ENCODE measurements at regions not wholly inside any gene's neighbourhood (a gene's known extent, or its start where the extent isn't known, plus 50 kb on each side); places are given as distances from the start of the nearest gene placed in this dataset.
"Not testable (repeated sequence)": the region's sequence is repeated elsewhere in the genome, so short reads cannot be mapped to it uniquely, and the experiment has no call there.

GRCh38 chr14:27668531-27668930 is 1070.7 kb upstream of the NOVA1 start:
- ATAC-seq (ENCODE audit: insufficient number of reproducible peaks, low FRiP score, low read depth) = no peak
- no peak overlapping the region for H3K4me3 ChIP-seq
- H3K36me3 ChIP-seq = no peaks in the 10 kb centered on the region
- H3K9me3 ChIP-seq = no peaks in the 10 kb centered on the region
- no peak for DNase-seq (ENCODE audit: low spot score)
- no peaks in the 10 kb centered on the region for H3K27me3 ChIP-seq (replicated peaks; ENCODE audit: insufficient read depth)
- no peak for TF ChIP-seq CTCF (IDR thresholded peaks at IDR 0.05)
- H3K4me1 ChIP-seq (ENCODE audit: control insufficient read depth in 1 of 2, low read depth in 2 of 2) = no peaks in the 10 kb centered on the region
- H3K27ac ChIP-seq = no peak overlapping the region

- no peak for DNase-seq (ENCODE audit: low spot score)
- Histone ChIP-seq H3K36me3 (no peaks in the 10 kb centered on the region), H3K4me1 (ENCODE audit: control insufficient read depth in 1 of 2, low read depth in 2 of 2) (no peaks in the 10 kb centered on the region), H3K9me3 (no peaks in the 10 kb centered on the region), H3K27me3 (replicated peaks; ENCODE audit: insufficient read depth) (no peaks in the 10 kb centered on the region), H3K27ac (no peak overlapping the region), H3K4me3 (no peak overlapping the region)
- no peak for TF ChIP-seq CTCF (IDR thresholded peaks at IDR 0.05)
- ATAC-seq (ENCODE audit: insufficient number of reproducible peaks, low FRiP score, low read depth) = no peak
Observed at GRCh38 chr14:27672047-27672446, 1074.2 kb upstream of the NOVA1 start.

- H3K27me3 ChIP-seq (replicated peaks; ENCODE audit: insufficient read depth); H3K4me1 ChIP-seq (ENCODE audit: control insufficient read depth in 1 of 2, low read depth in 2 of 2); H3K36me3 ChIP-seq; DNase-seq (ENCODE audit: low spot score); ATAC-seq (ENCODE audit: insufficient number of reproducible peaks, low FRiP score, low read depth); H3K4me3 ChIP-seq; H3K9me3 ChIP-seq; H3K27ac ChIP-seq: not testable (repeated sequence)
Observed at GRCh38 chr14:27672811-27673737, 1075.2 kb upstream of the NOVA1 start.

- H3K4me1 ChIP-seq (ENCODE audit: control insufficient read depth in 1 of 2, low read depth in 2 of 2) = no peaks in the 10 kb centered on the region
- H3K9me3 ChIP-seq = no peaks in the 10 kb centered on the region
- H3K36me3 ChIP-seq = no peaks in the 10 kb centered on the region
- DNase-seq (ENCODE audit: low spot score) (no peak), ATAC-seq (ENCODE audit: insufficient number of reproducible peaks, low FRiP score, low read depth) (no peak)
- no peak for TF ChIP-seq CTCF (IDR thresholded peaks at IDR 0.05)
- H3K27me3 ChIP-seq (replicated peaks; ENCODE audit: insufficient read depth) = no peaks in the 10 kb centered on the region
- no peak overlapping the region for H3K4me3 ChIP-seq
- no peak overlapping the region for H3K27ac ChIP-seq
Observed at GRCh38 chr14:27686137-27686536, 1080.5 kb upstream of the FOXG1 start.

GRCh38 chr14:27688841-27689444 is 1077.6 kb upstream of the FOXG1 start:
- H3K27ac ChIP-seq = no peak overlapping the region
- H3K27me3 ChIP-seq (replicated peaks; ENCODE audit: insufficient read depth) = no peaks in the 10 kb centered on the region
- ATAC-seq (ENCODE audit: insufficient number of reproducible peaks, low FRiP score, low read depth) (no peak), DNase-seq (ENCODE audit: low spot score) (no peak)
- no peaks in the 10 kb centered on the region for H3K9me3 ChIP-seq
- H3K4me3 ChIP-seq = no peak overlapping the region
- H3K4me1 ChIP-seq (ENCODE audit: control insufficient read depth in 1 of 2, low read depth in 2 of 2) = no peaks in the 10 kb centered on the region
- no peaks in the 10 kb centered on the region for H3K36me3 ChIP-seq
- TF ChIP-seq CTCF (IDR thresholded peaks at IDR 0.05) = no peak
